Activated T-helper 17 cell treated with anti-CD3 and anti-CD28 coated beads, Interleukin-2, amount 50 U/mL, for 72 hours (primary cell): ENCODE measurements at regions not wholly inside any gene's neighbourhood (a gene's known extent, or its start where the extent isn't known, plus 50 kb on each side); places are given as distances from the start of the nearest gene placed in this dataset.

Source experiments
- ATAC-seq: fragments of 150-1000 bp; cut with Tn5 transposase; replicated peaks from 2 replicates; pipeline ENCODE4 v1.10.0; 2021; ENCODE audit warnings: mild to moderate bottlenecking, moderate library complexity
- H3K27ac Mint-ChIP-seq: one replicate; pipeline ENCODE4 v1.8.0; 2022; ENCODE audit warnings: mixed read lengths
- H3K27me3 Mint-ChIP-seq: one replicate; pipeline ENCODE4 v1.8.0; 2022; ENCODE audit warnings: mixed read lengths
- H3K36me3 Mint-ChIP-seq: one replicate; pipeline ENCODE4 v1.8.0; 2022; ENCODE audit warnings: low read depth, mild to moderate bottlenecking, mixed read lengths
- H3K4me1 Mint-ChIP-seq: one replicate; pipeline ENCODE4 v1.8.0; 2022; ENCODE audit warnings: mixed read lengths
- H3K4me3 Mint-ChIP-seq: one replicate; pipeline ENCODE4 v1.8.0; 2022; ENCODE audit warnings: mild to moderate bottlenecking, mixed read lengths
- H3K9me3 Mint-ChIP-seq: one replicate; pipeline ENCODE4 v1.8.0; 2022; ENCODE audit warnings: mixed read lengths

DNA sequence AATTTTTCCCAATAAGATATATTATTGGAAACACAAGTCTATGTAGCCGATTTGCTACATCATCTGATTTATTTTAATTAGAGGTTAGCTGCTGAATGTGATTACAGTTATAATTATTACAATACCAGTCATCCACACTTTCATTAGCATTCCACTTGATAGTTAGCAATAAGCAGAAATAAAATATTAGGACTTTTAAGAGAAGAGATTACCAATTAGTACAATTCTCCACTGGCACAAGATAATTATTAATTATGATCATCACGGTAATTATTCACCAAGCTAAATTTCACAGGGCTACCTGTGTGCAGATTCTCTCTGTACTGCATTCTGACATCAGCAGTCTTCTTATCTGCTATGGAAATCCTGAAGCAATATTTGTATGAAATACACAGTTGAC lies 474.7 kb downstream of the TLE4 start:
- Mint-ChIP-seq H3K4me1 (no peaks in the 10 kb centered on the region), H3K36me3 (no peaks in the 10 kb centered on the region), H3K27me3 (peaks cover 17% of the 10 kb centered on the region), H3K4me3 (no peak overlapping the region), H3K9me3 (no peaks in the 10 kb centered on the region), H3K27ac (no peak overlapping the region)
- ATAC-seq: no peak

GRCh38 chr9:80041821-80042220 lies 470.1 kb downstream of the TLE4 start:
- Mint-ChIP-seq H3K27me3 (peaks cover 13% of the 10 kb centered on the region), H3K4me1 (no peaks in the 10 kb centered on the region), H3K27ac (no peak overlapping the region), H3K9me3 (no peaks in the 10 kb centered on the region), H3K36me3 (no peaks in the 10 kb centered on the region), H3K4me3 (no peak overlapping the region)
- no peak for ATAC-seq

DNA sequence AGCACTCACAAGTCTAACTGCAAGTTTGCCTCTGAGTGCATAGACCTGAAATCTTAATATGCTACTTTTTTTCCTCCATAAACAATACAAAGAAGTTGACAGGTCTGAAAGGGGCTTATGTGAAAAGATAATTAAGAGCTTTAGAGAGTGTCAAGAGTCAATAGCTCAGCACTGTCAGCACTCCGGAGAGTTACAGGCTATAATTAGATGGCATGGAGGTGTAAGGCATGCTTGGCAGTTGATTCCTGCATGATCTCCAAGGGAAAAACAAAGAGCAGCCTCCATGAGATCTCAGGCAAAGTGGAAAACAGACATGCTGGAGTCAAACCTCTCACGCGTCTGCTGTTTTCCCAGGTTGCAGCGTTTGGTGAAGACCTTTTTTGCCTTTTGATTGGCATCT lies 468.7 kb downstream of the TLE4 start:
- H3K27me3 Mint-ChIP-seq: peaks cover 10% of the 10 kb centered on the region
- ATAC-seq: no peak
- no peaks in the 10 kb centered on the region for H3K36me3 Mint-ChIP-seq
- no peak overlapping the region for H3K4me3 Mint-ChIP-seq
- no peak overlapping the region for H3K27ac Mint-ChIP-seq
- H3K4me1 Mint-ChIP-seq: no peaks in the 10 kb centered on the region
- no peaks in the 10 kb centered on the region for H3K9me3 Mint-ChIP-seq

DNA sequence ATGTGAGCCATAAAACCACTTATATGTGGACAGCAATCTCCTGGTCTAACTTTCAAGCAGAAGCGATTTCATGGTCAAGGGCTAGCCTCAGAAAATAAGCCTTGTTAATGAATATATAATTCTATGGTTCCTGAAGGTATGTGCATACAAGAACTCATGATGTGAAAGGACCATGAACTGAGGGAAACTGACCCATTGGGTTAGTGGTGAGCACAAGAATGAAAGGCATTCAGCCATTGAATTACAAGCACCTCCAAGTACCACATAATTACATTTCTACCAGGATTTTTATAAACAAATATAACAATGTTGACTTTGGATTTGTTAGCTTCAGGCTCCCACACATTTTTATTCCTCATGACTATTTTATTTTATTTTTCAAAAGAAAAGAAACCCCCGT lies 459.0 kb downstream of the TLE4 start:
- Mint-ChIP-seq H3K9me3 (peaks cover 6% of the 10 kb centered on the region), H3K27me3 (no peaks in the 10 kb centered on the region), H3K27ac (no peak overlapping the region), H3K4me3 (no peak overlapping the region), H3K36me3 (no peaks in the 10 kb centered on the region), H3K4me1 (no peaks in the 10 kb centered on the region)
- ATAC-seq: no peak

DNA sequence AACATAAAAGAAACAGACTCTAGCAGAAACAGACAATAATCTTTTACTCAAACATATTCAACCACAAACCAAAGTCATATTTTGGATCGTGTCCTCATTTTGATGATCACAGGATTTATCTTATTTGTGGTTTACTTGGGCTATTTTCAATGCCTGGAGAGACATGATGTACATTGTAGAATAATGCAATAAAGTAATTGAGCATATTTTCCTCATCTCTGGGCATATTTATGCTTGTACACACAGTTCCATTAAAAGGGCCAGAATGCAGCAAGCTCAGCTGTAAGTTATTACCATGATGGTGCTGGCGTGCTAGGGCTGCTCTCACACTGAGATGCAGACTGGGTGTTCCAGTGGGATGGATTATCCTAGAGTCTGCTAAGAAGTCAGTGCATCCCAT lies 456.7 kb downstream of the TLE4 start:
- Mint-ChIP-seq H3K36me3 (no peaks in the 10 kb centered on the region), H3K9me3 (peaks cover 4% of the 10 kb centered on the region), H3K27ac (no peak overlapping the region), H3K4me3 (no peak overlapping the region), H3K27me3 (no peaks in the 10 kb centered on the region), H3K4me1 (no peaks in the 10 kb centered on the region)
- no peak for ATAC-seq

DNA sequence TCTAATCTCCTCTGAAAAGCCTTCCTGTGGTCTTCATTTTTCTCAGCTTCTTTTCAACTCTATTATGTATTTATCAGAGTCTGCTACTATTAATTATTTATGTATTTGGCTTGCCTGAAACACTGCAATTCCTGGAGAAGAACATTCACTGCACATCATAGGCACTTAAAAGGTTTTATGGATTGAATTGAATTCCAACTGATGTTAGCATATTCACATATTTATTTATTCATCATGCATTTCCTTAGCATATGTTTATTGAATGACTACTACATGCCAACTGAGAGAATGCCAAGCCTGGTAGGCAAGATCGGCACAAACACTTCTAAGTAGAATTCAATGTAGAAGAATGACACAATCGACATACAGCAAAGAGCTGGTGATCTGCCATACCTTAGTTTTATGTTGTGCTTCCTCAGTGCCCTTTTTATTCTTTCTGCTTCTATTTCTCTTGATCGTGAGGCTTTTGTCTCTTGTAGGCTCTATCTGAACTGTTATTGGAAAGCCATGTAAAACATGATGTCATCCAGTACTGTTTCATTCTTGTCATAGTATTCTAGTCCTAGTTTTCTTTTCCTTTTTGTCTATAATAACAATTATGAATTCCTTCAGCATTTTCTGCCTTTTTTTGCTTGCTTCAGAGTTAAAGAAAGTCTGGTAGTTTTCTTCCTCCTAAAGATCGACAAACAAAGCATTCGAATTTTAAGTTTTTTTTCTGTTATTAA lies 454.2 kb downstream of the TLE4 start:
- H3K4me3 Mint-ChIP-seq: no peak overlapping the region
- no peaks in the 10 kb centered on the region for H3K36me3 Mint-ChIP-seq
- no peak overlapping the region for H3K27ac Mint-ChIP-seq
- H3K4me1 Mint-ChIP-seq: no peaks in the 10 kb centered on the region
- no peaks in the 10 kb centered on the region for H3K9me3 Mint-ChIP-seq
- no peaks in the 10 kb centered on the region for H3K27me3 Mint-ChIP-seq
- ATAC-seq: no peak

GRCh38 chr9:80025131-80025530 lies 453.4 kb downstream of the TLE4 start:
- H3K9me3 Mint-ChIP-seq: no peaks in the 10 kb centered on the region
- no peaks in the 10 kb centered on the region for H3K36me3 Mint-ChIP-seq
- no peak overlapping the region for H3K4me3 Mint-ChIP-seq
- H3K4me1 Mint-ChIP-seq: no peaks in the 10 kb centered on the region
- no peak overlapping the region for H3K27ac Mint-ChIP-seq
- ATAC-seq: no peak
- no peaks in the 10 kb centered on the region for H3K27me3 Mint-ChIP-seq

GRCh38 chr9:80020530-80020929 lies 448.8 kb downstream of the TLE4 start:
- Mint-ChIP-seq H3K36me3 (no peaks in the 10 kb centered on the region), H3K27ac (no peak overlapping the region), H3K4me1 (no peaks in the 10 kb centered on the region), H3K27me3 (peaks cover 2% of the 10 kb centered on the region), H3K4me3 (no peak overlapping the region), H3K9me3 (no peaks in the 10 kb centered on the region)
- ATAC-seq: no peak

DNA sequence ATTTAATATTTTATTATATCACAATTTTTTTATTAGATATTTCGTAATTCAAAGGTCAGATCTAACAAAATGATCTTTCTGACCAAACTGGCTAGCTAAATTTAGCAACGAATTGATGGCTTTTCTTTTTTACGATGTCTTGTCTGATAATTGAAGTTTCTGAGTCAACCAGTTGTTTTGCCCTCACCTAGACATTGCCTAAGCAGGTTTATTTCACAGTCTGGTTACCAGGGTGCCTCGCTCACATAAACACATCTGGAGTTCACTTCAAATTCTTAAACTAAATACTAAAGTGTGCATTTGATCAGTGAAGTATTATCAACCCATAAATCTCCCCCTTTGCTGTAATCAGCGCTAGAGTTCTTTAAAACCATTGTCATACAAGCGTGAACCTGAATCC lies 448.3 kb downstream of the TLE4 start:
- Mint-ChIP-seq H3K27me3 (peaks cover 6% of the 10 kb centered on the region), H3K4me3 (no peak overlapping the region), H3K4me1 (no peaks in the 10 kb centered on the region), H3K27ac (no peak overlapping the region), H3K36me3 (no peaks in the 10 kb centered on the region), H3K9me3 (no peaks in the 10 kb centered on the region)
- no peak for ATAC-seq

- no peak overlapping the region for H3K4me3 Mint-ChIP-seq
- no peak for ATAC-seq
- H3K9me3 Mint-ChIP-seq: peaks cover 9% of the 10 kb centered on the region
- no peak overlapping the region for H3K27ac Mint-ChIP-seq
- H3K36me3 Mint-ChIP-seq: no peaks in the 10 kb centered on the region
- H3K27me3 Mint-ChIP-seq: peaks cover 16% of the 10 kb centered on the region
- no peaks in the 10 kb centered on the region for H3K4me1 Mint-ChIP-seq
These were observed 442.1 kb downstream of the TLE4 start for GRCh38 chr9:80013891-80014290.

DNA sequence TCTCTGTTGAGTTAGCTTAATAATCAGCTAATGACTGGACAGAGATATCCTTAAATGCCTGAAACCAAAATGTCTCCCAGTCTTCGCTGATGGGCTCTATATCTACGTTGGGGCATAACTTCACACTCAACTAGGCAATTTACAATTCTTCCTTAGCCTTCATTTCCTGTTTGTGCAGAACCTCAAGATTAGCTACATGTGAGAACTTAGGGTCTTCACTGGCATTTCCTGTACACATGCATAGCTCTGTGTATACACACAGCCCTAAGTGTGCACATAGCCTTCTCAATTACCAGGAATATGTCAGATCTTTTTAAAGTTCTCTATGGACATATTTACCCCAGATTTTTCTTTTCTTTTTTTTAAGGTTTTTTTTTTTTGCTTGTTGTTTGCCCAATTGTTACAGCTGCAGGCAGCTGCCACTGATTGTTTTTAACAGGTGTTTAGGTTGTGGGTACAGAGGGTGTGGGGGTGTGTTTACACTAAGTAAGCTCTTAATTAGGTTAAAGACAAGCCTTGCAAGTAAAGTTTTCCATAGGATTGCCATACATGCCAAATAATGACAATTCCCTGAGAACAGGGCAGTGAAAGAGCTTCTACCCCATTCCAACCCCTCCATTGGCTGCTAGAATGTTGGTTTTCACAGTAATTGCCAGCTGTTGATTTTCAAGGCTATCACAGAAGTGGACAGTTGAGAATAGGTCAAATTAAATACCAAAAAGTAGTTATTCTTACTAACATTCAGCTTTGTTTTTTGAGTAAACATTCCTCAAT lies 441.0 kb downstream of the TLE4 start:
- Mint-ChIP-seq H3K4me3 (no peak overlapping the region), H3K4me1 (no peaks in the 10 kb centered on the region), H3K9me3 (peaks cover 9% of the 10 kb centered on the region), H3K27me3 (peaks cover 16% of the 10 kb centered on the region), H3K36me3 (no peaks in the 10 kb centered on the region), H3K27ac (no peak overlapping the region)
- ATAC-seq: no peak

DNA sequence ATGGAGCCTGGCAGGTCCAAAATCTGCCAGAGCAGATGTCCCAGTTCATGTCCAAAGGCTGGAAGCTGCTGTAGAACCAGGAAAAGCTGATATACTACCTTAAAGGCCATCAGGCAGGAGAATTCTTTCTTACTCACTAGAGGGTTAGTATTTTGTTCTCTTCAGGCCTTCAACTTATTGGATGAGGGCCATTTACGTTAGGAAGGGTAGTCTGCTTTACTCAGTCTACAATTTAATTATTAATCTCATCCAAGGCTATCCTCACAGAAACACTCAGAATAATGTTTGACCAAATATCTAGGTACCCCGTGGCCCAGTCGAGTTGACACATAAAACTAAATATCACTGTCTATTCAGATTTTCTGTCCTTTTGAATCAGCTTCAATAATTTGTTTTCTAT lies 437.4 kb downstream of the TLE4 start:
- ATAC-seq: no peak
- H3K27me3 Mint-ChIP-seq: peaks cover 10% of the 10 kb centered on the region
- H3K36me3 Mint-ChIP-seq: no peaks in the 10 kb centered on the region
- peaks cover 9% of the 10 kb centered on the region for H3K9me3 Mint-ChIP-seq
- H3K4me1 Mint-ChIP-seq: no peaks in the 10 kb centered on the region
- no peak overlapping the region for H3K4me3 Mint-ChIP-seq
- H3K27ac Mint-ChIP-seq: no peak overlapping the region

GRCh38 chr9:80004714-80005113 lies 432.9 kb downstream of the TLE4 start:
- ATAC-seq: no peak
- Mint-ChIP-seq H3K9me3 (peaks cover 2% of the 10 kb centered on the region), H3K36me3 (no peaks in the 10 kb centered on the region), H3K27ac (no peak overlapping the region), H3K4me3 (no peak overlapping the region), H3K4me1 (no peaks in the 10 kb centered on the region), H3K27me3 (no peaks in the 10 kb centered on the region)

GRCh38 chr9:79990536-79990935 lies 418.8 kb downstream of the TLE4 start:
- H3K4me3 Mint-ChIP-seq: no peak overlapping the region
- peaks cover 4% of the 10 kb centered on the region for H3K27me3 Mint-ChIP-seq
- no peaks in the 10 kb centered on the region for H3K9me3 Mint-ChIP-seq
- no peaks in the 10 kb centered on the region for H3K36me3 Mint-ChIP-seq
- no peak overlapping the region for H3K27ac Mint-ChIP-seq
- no peaks in the 10 kb centered on the region for H3K4me1 Mint-ChIP-seq
- no peak for ATAC-seq

DNA sequence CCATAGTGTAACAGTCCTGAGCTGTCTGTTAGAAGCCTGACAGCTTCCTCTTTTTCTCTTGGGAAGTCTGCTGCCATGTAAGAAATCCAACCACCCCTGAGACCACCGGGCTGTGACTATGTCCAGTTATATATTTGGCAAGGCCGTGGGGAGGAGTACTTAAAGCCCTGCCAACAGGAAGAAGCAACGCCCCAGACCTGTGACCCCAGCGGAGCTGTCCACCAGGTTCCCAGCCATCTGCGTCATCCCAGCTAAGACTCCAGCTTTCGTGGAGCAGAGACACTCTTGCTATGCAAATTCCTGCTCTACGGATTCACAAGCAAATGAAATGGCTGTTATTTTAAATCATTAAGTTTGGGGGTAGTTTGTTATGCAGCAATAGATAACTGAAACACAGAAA lies 417.3 kb downstream of the TLE4 start:
- Mint-ChIP-seq H3K4me3 (no peak overlapping the region), H3K27ac (no peak overlapping the region), H3K27me3 (peaks cover 3% of the 10 kb centered on the region), H3K9me3 (no peaks in the 10 kb centered on the region), H3K36me3 (no peaks in the 10 kb centered on the region), H3K4me1 (no peaks in the 10 kb centered on the region)
- no peak for ATAC-seq
